H1 (cell line): ENCODE measurements at regions not wholly inside any gene's neighbourhood (a gene's known extent, or its start where the extent isn't known, plus 50 kb on each side); places are given as distances from the start of the nearest gene placed in this dataset.

Source experiments
- ASH2L ChIP-seq: fragments of 200-600, 300-600 bp; sonication (generic); IDR thresholded peaks from one replicate; pipeline ENCODE4 v1.7.1; 2017; ENCODE audit warnings: low read length
- BRCA1 ChIP-seq: IDR thresholded peaks from 2 replicates; pipeline ENCODE4 v1.6.1; 2012; ENCODE audit warnings: low read depth, low read length, improper control_type of control experiment
- CHD7 ChIP-seq: fragments of 300-600 bp; sonication (generic); IDR thresholded peaks from 2 replicates; pipeline ENCODE4 v1.7.1; 2012; ENCODE audit warnings: low read length, moderate library complexity, mild to moderate bottlenecking, inconsistent platforms; ENCODE audit not compliant: insufficient replicate concordance
- GTF2F1 ChIP-seq: IDR thresholded peaks from 2 replicates; pipeline ENCODE4 v1.6.1; 2012; ENCODE audit warnings: low read depth, low read length, improper control_type of control experiment, borderline replicate concordance
- NANOG ChIP-seq: IDR thresholded peaks from 2 replicates; pipeline ENCODE4 v1.6.1; 2011; ENCODE audit warnings: low read length, low read depth, mild to moderate bottlenecking, inconsistent platforms; ENCODE audit not compliant: insufficient read depth, poor library complexity, severe bottlenecking
- TAF1 ChIP-seq: IDR thresholded peaks from 2 replicates; pipeline ENCODE4 v1.6.1; 2011; ENCODE audit warnings: mild to moderate bottlenecking, low read depth, low read length

DNA sequence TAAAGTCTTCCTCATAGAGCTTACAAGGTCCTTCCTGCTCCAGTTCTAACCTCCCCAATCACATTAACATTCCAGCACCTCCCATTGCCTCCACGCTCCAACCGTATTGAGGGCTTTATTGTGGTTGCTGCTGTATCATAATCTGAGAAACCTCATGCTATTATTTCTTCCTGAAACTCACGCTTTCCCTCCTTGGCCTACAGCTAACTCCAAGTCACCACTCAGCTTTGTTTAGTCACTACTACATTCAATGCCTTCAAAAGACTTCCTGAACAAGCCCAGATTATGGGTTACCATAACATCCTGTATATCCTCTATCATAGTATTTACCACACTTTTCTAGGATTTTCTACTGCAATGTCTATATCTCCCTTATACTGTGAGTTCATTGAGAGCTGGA, 230.4 kb downstream of the IKZF2 start (continued):
- TF ChIP-seq NANOG: no peak
- TF ChIP-seq GTF2F1: no peak
- TF ChIP-seq BRCA1: no peak
- TF ChIP-seq TAF1: no peak
- no peak for TF ChIP-seq CHD7
- TF ChIP-seq ASH2L: no peak
